Keratinocyte (primary cell): ENCODE measurements at regions not wholly inside any gene's neighbourhood (a gene's known extent, or its start where the extent isn't known, plus 50 kb on each side); places are given as distances from the start of the nearest gene placed in this dataset.

Experiments used
- DNase-seq: peaks from one replicate; pipeline ENCODE4 v3.0.0-alpha.2; 2011; ENCODE audit warnings: low read depth, missing footprints, low spot score
- FAIRE-seq: peaks from 2 replicates; lab custom pipeline; 2011; peaks lifted over from hg19 to GRCh38; lab: Jason Lieb, UNC
- H2AFZ ChIP-seq: 2 replicates; pipeline ENCODE4 v1.6.0; 2012; ENCODE audit warnings: low read length, control low read depth, inconsistent platforms; ENCODE audit not compliant: control insufficient read depth
- H3K27ac ChIP-seq: 2 replicates; pipeline ENCODE4 v1.5.1; 2011; ENCODE audit warnings: low read length; ENCODE audit not compliant: control insufficient read depth, insufficient read depth
- H3K27me3 ChIP-seq: 3 replicates; pipeline ENCODE4 v1.6.0; 2011; ENCODE audit warnings: low read length; ENCODE audit not compliant: control insufficient read depth, insufficient read depth; ENCODE audit errors: extremely low read depth
- H3K36me3 ChIP-seq, 2 experiments: 2 replicates in 1 of 2; 3 replicates in 1 of 2; pipeline ENCODE4 v1.5.1; 2011; ENCODE audit warnings: low read length in 2 of 2, mild to moderate bottlenecking in 1 of 2; ENCODE audit not compliant: control insufficient read depth in 2 of 2, insufficient read depth in 2 of 2; ENCODE audit errors: extremely low read depth in 1 of 2
- H3K4me1 ChIP-seq: 3 replicates; pipeline ENCODE4 v1.5.1; 2011; ENCODE audit warnings: low read length; ENCODE audit not compliant: control insufficient read depth, insufficient read depth; ENCODE audit errors: extremely low read depth
- H3K4me2 ChIP-seq: 3 replicates; pipeline ENCODE4 v1.6.0; 2011; ENCODE audit warnings: low read depth, low read length; ENCODE audit not compliant: control insufficient read depth, insufficient read depth; ENCODE audit errors: extremely low read depth
- H3K4me3 ChIP-seq, 3 experiments: fragments of 200-600 bp in 1 of 3; sonication (generic) in 1 of 3; 2 replicates in 2 of 3; 3 replicates in 1 of 3; pipeline ENCODE4 v1.5.1; 2011 to 2016; ENCODE audit warnings: low read length in 3 of 3, mild to moderate bottlenecking in 3 of 3, control low read depth in 2 of 3, inconsistent platforms in 1 of 3, low read depth in 1 of 3, mixed read lengths in 1 of 3, mixed run types in 1 of 3, moderate library complexity in 1 of 3; ENCODE audit not compliant: control insufficient read depth in 2 of 3, insufficient read depth in 2 of 3; ENCODE audit errors: extremely low read depth in 1 of 3
- H3K79me2 ChIP-seq: 2 replicates; pipeline ENCODE4 v1.6.0; 2012; ENCODE audit warnings: low read length; ENCODE audit not compliant: control insufficient read depth, insufficient read depth
- H3K9ac ChIP-seq: 3 replicates; pipeline ENCODE4 v1.6.0; 2011; ENCODE audit warnings: low read length; ENCODE audit not compliant: control insufficient read depth, insufficient read depth; ENCODE audit errors: extremely low read depth
- H3K9me1 ChIP-seq: 3 replicates; pipeline ENCODE4 v1.6.0; 2011; ENCODE audit warnings: low read length; ENCODE audit not compliant: control insufficient read depth, insufficient read depth; ENCODE audit errors: extremely low read depth
- H3K9me3 ChIP-seq: 2 replicates; pipeline ENCODE4 v1.5.1; 2012; ENCODE audit warnings: low read depth, low read length; ENCODE audit not compliant: control insufficient read depth
- H4K20me1 ChIP-seq: 3 replicates; pipeline ENCODE4 v1.6.0; 2011; ENCODE audit warnings: low read length; ENCODE audit not compliant: control insufficient read depth, insufficient read depth; ENCODE audit errors: extremely low read depth
- EZH2 ChIP-seq: IDR thresholded peaks from one replicate; pipeline ENCODE4 v1.6.1; 2012; ENCODE audit warnings: inconsistent platforms, mild to moderate bottlenecking, low read length, moderate library complexity
- dilution Hi-C: fragments of 300-500 bp; cut with MboI; formaldehyde crosslinking; loops from one replicate; pipeline ENCODE4 v1.7.0; 2020; ENCODE audit warnings: low sequenced_read_pairs; ENCODE audit not compliant: extremely low pct_ligation_motif_present
- TF ChIP-seq, protein P1 (sequence below), 3 experiments: IDR thresholded peaks in 1 of 3; conservative IDR thresholded peaks in 1 of 3; optimal IDR thresholded peaks in 1 of 3; 2 replicates in 2 of 3; 3 replicates in 1 of 3; pipeline versions ENCODE3 to v1.5.1; 2011; ENCODE audit warnings: low read length in 3 of 3, mild to moderate bottlenecking in 3 of 3, moderate library complexity in 2 of 3, control low read depth in 1 of 3, inconsistent platforms in 1 of 3; ENCODE audit not compliant: insufficient read depth in 2 of 3; ENCODE audit errors: extremely low read depth in 1 of 3

DNA sequence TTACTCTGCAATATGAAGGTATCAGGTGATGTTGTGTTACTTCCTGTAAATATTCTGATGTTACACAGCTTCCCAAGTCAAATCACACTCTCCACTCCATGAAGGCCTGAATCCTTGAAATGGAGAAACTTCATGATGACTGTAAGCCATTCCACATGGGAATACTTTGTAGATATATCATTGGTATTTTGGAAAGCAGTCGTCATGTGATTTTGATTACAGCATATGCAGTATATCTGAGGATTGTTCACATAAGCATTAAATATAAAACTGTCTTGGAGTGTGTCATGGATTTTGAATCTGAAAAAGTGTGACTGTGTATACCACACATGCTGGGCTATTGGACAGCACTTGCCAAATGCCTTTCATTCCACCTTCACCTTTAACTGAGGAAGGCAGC is 118.3 kb upstream of the EXOC2 start:
- H4K20me1 ChIP-seq, result no peaks in the 10 kb centered on the region
- TF ChIP-seq, protein P1, sequence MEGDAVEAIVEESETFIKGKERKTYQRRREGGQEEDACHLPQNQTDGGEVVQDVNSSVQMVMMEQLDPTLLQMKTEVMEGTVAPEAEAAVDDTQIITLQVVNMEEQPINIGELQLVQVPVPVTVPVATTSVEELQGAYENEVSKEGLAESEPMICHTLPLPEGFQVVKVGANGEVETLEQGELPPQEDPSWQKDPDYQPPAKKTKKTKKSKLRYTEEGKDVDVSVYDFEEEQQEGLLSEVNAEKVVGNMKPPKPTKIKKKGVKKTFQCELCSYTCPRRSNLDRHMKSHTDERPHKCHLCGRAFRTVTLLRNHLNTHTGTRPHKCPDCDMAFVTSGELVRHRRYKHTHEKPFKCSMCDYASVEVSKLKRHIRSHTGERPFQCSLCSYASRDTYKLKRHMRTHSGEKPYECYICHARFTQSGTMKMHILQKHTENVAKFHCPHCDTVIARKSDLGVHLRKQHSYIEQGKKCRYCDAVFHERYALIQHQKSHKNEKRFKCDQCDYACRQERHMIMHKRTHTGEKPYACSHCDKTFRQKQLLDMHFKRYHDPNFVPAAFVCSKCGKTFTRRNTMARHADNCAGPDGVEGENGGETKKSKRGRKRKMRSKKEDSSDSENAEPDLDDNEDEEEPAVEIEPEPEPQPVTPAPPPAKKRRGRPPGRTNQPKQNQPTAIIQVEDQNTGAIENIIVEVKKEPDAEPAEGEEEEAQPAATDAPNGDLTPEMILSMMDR (optimal IDR thresholded peaks at IDR 0.05 in 1 of 3, IDR thresholded peaks at IDR 0.05 in 1 of 3, conservative IDR thresholded peaks at IDR 0.05 in 1 of 3; ENCODE audit: extremely low read depth in 1 of 3, insufficient read depth in 2 of 3, low read length in 3 of 3), result no peak
- TF ChIP-seq EZH2, result no peak
- FAIRE-seq (no peak), DNase-seq (no peak)
- no peaks in the 10 kb centered on the region for H3K4me1 ChIP-seq
- H2AFZ ChIP-seq, result no peak overlapping the region
- no peak overlapping the region for H3K4me3 ChIP-seq
- no peak overlapping the region for H3K27ac ChIP-seq
- H3K79me2 ChIP-seq, result no peaks in the 10 kb centered on the region
- H3K9ac ChIP-seq, result no peak overlapping the region
- H3K27me3 ChIP-seq, result no peaks in the 10 kb centered on the region
- H3K9me1 ChIP-seq, result no peaks in the 10 kb centered on the region
- dilution Hi-C loops, result no loop called here
- H3K36me3 ChIP-seq, result no peaks in the 10 kb centered on the region
- no peaks in the 10 kb centered on the region for H3K9me3 ChIP-seq
- H3K4me2 ChIP-seq, result no peak overlapping the region

DNA sequence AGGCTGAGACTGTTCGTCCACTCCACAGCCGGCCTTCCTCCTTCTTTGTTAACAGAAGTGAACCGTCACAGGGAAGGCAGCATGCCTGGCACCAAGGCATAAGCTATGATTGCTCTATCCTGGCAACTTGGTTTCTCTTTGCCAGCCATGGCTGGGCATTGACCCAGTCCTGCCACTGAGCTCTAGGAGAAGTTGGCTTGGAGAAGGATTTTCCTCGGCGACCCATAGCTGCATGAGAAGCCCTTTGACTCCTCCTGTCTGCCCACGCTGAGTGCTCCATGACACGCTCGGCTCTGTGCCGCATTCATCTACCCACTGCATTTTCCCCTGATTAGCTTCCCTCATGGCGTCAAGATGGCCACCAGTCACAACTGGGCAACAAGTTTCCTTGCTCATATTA is 111.8 kb upstream of the EXOC2 start:
- TF ChIP-seq, protein P1 (optimal IDR thresholded peaks at IDR 0.05 in 1 of 3, IDR thresholded peaks at IDR 0.05 in 1 of 3, conservative IDR thresholded peaks at IDR 0.05 in 1 of 3; ENCODE audit: extremely low read depth in 1 of 3, insufficient read depth in 2 of 3, low read length in 3 of 3), result no peak
- TF ChIP-seq EZH2, result no peak
- DNase-seq, result no peak
- Histone ChIP-seq H3K36me3 (no peaks in the 10 kb centered on the region), H3K79me2 (no peaks in the 10 kb centered on the region), H3K9ac (no peak overlapping the region), H3K9me1 (no peaks in the 10 kb centered on the region), H2AFZ (no peak overlapping the region), H3K4me1 (no peaks in the 10 kb centered on the region), H3K4me2 (no peak overlapping the region), H3K4me3 (no peak overlapping the region), H3K27me3 (peaks cover 3% of the 10 kb centered on the region), H4K20me1 (no peaks in the 10 kb centered on the region), H3K27ac (no peak overlapping the region), H3K9me3 (no peaks in the 10 kb centered on the region)
- no peak for FAIRE-seq
- dilution Hi-C loops, result no loop called here
